NOMO-1 treated with dmso at 0.1 percent for 144 hours (cell line): ENCODE measurements at regions not wholly inside any gene's neighbourhood (a gene's known extent, or its start where the extent isn't known, plus 50 kb on each side); places are given as distances from the start of the nearest gene placed in this dataset.

ENCODE experiments used
- DNase-seq: peaks from one replicate; lab custom pipeline; 2025; ENCODE audit not compliant: unreplicated experiment; lab: John Stamatoyannopoulos, UW

DNA sequence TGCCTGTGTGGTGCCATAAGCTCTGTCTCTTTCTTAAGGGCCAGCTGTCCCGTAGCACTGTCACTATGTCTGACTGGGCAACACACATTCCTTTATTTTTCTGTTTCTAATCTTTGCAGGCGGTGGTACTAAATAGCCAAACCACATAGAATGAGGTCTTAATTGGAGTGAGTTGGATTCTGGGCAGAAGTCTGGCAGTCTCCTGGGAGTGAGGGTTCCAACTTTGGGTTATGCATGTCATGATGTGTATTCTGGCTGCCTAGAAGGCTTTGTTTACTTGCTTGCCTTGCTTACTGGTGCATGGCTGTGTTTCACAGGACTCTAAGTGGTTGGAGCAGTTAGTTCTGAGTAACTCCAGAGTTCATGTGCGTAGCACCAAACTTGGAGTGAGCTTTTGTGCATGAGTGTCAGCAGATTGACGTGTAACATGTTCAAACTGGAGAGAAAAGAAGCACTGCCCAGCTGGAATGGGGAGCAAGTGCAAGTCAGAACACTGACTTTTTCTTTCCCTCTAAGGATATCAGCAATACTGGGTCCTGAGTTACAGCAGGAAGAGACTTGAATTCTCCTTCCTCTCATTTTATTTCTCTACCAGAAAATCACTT, 185.8 kb downstream of the PCSK1 start:
- DNase-seq = no peak

DNA sequence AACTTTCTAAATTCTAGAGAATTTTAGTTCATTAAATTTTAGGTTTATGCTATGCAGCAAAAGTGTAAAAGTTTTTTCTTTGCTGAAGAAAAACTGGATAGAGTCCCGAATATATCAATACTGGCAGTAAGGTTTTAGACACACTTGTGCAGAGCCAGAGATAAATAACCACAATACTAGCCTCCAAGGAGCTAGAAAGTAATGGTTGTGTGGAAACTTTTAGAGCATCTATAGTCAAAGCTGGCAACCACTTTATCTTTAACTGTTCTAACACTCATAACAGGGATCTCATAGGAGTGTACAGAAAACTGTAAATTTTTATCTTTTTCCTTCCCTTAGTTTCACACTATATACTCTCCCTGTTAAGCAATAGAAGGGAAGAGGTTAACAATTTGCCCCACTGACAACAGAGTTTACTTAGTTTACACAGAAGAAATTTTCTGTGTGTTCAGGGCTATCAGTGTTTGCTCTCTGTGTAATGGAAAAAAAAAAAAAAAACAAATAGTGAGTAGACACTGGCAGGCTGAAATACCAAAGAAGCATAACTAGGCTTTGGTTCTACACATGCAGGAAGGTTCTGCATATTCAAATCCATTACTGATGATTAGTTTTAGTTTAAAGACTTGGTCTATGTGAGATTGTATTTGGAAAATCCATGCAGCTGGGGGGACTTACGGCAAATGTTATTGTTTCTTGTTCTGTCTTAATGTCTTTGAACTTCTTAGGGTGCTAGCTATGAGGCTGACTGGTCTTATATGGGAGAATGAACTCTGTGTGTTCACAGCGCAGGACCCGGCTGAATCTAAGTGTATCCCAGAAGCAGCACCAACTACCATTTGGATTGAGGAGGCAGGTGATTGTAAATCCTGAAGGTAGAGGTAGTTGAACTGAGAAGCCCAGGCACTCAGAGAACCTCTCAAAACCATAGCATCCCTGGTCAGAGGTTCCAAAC, 187.6 kb downstream of the PCSK1 start:
- no peak for DNase-seq

DNA sequence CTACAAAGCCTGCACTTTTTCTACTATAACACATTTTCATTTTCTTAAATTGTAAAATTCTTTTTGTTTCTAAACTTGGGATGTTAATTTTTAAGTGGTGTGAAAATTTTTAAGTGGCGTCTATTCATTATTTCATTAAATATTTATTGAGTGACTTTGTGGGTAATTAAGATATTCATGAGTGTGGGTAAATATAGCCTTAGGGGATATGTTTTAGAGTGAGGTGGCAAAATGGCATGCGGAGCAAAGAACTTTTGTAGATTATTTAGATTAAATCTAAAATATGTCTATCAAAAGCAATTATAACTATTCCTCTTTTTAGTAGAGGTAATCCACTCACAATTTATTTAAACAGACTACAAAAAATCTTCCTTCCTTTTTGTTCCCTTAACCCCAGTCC, 188.4 kb downstream of the PCSK1 start:
- DNase-seq = no peak

DNA sequence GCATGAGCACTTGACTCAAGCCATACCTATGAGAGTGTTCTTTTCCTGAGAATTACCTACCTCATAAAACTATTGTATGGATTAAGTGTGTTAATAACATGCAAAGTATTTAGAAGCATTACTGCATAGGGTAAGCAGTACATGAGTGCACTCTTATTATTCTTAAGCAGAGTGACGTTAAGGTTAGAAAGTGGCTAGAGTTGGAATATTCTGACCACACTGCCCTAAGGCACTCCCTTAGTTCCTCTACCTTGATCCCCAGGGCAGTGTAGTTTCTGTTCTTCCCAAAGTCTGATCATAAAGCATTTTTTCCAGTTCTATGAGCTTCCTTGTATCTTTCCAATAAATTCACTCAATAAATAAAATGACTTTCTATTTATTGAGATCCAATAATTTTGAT, 189.2 kb downstream of the PCSK1 start:
- DNase-seq = no peak

DNA sequence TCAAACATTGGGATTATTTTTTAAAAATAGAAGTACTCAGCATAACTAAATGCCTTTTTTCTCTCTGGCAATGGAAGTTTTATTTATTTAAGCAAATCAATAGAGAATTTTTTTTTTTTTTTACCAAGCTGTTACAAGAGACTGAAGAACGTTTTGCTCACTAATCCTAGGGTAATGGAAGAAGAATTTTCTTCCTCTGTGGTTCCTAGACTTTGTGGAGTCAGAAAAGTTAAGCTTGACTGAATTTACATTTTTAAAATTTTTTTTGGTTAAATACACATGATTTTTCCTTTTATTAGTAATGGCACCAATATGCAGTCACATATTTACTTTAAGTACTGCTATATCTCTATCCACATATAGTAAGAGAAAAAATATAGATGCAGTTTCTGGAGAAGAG, 189.8 kb downstream of the PCSK1 start:
- DNase-seq = no peak

DNA sequence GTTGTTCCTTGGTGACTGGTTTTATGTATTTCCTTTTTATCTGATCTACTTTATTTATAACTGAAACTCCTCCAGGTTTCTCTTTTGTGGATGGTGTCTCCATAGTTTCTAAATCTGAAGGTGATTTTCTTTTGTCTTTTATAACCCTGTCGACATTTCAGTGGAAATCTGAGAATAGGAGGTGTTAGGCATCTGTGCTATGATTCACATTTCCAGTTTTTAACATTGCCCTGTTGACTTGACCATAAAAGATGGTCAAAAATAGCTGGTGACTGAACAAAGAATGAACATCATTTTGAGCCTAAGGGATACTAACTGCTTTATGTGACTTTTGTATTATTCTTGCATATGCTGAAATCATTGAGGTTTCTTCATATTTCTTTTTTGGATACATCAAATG, 190.5 kb downstream of the PCSK1 start:
- DNase-seq = no peak

DNA sequence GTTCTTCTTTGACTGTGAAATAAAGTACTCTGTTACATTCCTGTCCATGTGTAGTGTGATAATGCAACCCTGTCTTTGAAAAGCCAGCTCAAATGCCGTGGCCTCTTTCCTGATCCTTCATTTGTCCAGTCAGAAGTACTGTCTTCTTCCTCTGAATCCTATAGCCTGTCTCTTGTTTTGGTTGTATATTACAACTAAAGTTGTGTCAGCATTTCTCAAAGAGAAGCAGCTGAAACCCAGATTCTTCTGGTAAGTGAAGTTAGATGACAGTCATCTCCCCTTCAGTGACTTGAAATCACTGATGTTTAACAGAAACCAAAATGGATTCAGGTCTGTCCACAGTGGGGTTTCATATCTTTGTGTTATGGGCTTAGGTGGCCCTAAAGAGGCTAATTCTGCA, 196.2 kb downstream of the PCSK1 start:
- DNase-seq = no peak

DNA sequence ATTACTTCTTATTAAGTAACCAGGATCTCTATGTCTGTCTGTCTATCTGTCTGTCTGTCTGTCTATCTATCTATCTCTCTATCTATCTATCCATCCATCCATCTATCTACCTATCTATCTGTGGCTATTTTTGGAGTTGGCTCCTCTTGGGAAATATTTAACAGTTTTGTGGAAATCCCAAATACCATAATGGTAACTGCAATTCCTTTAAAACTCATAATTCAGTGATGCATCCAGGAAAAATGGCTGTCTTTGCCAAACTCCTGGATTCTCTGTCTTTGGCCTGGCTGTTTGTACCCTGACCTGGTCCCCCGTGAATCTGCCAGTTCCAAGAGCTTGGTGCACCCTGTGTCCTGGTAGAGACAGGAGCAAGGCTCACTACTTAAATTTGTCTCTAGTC, 197.0 kb downstream of the PCSK1 start:
- DNase-seq = no peak

DNA sequence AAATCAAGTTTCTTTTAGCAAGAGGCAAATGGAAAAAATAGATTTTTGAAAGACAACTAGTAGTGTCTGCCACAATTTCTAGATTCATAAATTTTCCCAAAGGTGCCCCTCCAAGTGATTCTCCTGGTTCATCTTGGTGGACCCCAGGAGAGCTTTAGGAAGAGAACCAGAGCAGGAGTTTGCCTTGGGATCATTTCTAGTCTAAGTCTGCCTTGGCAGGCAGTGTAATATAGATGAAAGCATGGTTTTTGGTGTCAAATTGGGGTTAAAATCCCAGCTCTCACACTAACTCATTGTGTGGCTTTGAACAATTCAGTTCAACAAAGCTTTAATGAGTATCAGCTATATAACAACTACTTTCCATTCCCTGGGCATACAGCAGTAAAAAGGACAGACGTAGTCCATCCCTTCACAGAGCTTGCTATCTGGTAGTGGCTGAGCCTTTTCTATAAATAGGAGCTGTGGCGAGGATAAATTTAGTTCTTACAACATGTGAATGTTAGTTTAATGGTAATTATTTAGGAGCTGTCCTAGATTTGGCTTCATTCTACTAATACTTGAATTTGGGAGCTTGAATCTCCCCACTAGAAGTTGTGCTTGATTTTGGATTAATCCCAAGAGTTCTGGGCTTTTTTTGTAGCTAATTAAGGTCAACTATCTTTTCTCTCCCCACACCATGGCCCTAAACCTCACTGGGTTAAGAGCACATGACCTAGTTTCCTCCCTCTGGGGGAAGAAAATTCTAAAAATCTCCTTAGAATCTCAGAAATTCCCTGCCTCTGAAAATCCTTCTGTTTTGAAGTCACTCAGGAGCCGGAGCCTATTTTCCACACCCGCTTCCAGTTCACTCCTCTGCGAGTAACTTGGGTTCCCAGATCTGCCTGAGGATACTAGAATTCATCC, 197.8 kb downstream of the PCSK1 start:
- DNase-seq = no peak

DNA sequence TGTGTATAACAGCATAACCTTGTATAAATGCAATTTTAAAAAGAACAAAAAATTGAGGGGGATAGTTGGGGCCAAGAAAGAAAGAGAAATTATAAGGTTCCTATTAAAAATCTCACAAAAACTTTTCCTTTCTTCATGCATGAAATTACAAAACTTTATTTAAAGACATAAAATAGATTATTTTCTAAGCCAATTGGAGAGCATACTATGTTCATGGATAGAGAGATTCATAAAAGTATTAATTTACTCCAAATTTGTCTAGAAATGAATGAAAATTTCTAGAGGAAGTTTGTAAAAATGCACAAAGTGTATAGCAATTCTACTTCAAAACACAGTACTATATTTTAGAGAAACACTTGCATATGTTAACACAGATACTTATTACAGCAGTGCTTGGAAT, 200.4 kb downstream of the PCSK1 start:
- no peak for DNase-seq

DNA sequence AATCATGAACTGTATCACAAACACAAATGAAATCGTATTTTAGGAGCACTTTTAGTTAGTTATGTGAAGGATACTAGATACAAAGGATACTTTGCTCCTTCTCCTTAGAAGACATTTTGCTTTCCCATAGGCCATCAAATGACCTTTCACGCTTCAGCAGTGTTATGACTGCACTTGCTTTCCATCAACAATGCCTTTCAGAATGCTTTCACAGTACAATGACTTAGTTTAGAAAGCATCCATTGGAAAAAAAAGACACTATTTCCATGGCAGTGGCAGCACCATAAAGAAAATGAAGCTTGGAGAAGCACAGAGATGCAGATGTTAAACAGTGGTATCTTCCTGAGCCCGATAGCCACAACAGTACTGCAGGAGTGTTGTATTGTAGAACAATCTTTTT, 203.9 kb downstream of the PCSK1 start:
- no peak for DNase-seq

DNA sequence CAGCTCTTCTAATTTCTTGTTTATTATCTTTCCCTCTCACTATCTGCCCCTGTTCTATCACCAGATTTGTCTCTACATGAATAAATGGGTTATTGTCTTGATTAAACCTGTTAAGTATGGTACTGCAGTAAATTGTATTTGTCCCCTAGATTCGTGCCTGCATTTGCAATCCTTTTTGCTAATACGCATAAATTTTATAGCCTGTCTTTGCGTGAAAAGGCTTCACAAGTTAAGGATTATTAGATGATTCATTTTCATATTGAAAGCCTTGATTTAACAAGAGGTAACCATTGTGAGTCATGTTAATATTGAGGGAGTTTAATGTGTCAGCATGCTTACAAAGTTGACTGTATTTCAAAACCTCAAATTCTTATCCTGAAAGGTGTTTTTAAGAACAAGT, 204.6 kb downstream of the PCSK1 start:
- DNase-seq = no peak

DNA sequence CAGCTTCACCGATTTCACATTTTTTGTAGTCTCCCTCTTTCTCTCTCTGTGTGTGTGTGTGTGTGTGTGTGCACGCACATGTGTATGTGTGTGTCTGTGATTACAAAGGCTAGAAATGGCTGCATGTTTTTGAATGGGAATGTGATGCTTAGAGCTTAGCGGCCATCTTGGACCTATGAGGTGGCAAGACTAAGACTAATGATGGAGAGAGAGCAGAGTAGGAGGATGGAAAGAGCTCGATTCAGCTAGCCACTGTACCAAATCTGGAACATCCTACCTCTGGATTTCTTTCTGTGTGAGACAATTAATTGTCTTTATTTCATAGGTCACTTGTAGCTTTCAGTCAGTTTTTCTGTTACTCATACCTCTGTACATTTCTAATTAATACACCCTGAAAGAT, 205.1 kb downstream of the PCSK1 start:
- no peak for DNase-seq

DNA sequence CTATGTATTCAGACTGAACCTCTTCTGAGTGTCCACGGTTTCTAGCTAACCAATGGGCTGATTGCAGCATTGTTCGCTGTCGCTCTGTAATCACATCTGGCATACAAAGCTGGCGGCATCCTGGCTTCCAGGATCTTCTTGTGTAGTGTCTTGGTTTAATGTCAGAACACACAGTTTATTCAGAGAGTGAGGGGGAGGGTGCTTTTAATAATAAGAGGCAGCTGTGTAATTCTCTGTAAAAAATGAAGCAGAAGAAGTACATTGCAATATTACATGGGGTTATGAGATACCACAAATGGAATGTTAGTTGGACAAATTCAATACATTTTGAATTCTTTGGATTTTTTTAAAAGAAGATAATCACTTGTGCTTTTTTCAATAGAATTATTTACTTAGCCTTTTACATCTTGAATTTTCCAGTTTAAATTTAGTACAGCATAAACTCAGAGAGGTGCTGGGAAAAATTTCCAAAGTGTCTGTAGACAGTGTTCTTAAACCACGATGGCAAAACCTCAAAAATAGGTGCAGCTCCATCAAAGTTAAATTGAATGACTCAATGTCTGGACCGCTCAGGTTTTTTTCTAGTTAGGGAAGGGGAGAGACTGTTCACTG, 206.0 kb downstream of the PCSK1 start:
- DNase-seq = no peak

DNA sequence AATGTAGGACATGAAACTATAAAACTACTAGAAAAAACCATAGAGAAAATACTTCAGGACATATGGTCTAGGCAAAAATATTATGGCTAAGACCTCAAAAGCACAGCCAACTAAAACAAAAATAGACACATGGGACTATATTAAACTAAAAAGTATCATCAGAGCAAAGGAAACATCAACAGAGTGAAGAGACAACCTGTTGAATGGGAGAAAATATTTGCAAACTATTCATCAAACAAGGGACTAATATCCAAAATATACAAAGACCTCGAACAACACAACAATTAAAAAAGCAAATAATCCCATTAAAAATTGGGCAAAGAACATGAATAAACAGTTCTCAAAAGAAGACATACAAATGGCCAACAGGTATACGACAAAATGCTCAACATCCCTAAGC, 210.9 kb downstream of the PCSK1 start:
- no peak for DNase-seq

DNA sequence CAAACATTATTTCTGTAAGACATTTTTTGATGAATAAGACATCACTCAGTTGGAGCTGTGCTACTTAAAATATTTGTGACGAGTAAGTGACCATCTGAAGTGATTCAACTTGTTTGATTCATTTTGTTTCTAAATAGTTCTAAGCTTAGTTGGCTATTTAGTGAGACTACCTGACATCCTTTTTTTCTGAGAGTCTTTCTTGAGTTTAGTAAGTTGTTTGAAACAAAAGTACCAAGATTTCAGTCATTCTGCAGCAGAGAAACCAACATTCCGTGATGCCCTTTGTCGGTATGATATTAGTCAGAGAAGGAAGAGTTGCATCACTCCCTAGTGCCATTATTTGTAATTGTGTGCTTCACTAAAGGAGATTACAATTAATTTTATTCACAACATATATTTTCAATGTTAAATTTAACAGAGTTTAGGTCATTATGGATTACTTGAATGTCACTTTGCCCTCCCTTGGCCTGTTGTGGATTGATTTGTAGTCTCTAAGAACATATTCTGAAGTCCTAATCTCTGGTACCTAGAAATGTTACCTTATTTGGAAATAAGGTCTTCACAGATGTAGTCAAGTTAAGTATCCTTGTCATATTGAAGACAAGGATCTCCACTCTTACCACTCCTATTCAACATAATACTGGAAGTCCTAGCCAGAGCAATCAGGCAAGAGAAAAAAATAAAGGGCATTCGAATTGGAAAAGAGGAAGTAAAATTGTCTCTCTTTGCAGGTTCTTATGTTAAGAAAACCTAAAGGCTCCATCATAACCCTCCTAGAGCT, 212.2 kb downstream of the PCSK1 start:
- no peak for DNase-seq

DNA sequence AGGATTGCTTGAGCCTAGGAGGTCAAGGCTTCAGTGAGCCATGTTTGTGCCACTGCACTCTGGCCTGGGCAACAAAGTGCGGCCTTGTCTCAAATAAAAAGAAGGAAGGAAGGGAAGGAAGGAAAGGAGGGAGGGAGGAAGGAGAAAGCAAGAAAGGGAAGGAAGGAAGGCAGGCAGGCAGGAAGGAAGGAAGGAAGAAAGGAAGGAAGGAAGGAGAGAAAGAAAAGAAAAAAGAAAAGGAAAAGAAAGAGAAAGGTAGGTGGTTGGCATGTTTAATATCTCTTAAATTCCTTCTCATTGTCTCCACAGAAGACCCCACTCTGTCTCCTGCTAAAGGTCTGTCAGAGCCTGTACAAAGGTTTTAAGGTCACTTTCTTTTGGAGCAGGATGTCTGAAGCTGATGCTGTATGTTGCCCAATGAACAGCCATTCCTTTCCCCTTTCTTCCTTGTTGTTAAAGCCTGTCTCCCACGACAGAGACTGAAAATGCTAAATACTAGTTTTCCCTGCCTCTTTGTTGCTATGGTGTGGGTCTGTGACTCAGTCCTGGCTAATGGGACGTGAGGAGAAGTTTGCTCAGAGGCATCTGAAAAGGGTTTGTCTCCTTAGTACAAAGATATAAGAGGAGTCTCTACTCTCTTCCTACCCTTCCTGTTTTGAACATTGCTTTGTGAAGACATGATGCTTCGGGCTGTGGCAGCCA, 213.3 kb downstream of the PCSK1 start:
- DNase-seq = no peak

DNA sequence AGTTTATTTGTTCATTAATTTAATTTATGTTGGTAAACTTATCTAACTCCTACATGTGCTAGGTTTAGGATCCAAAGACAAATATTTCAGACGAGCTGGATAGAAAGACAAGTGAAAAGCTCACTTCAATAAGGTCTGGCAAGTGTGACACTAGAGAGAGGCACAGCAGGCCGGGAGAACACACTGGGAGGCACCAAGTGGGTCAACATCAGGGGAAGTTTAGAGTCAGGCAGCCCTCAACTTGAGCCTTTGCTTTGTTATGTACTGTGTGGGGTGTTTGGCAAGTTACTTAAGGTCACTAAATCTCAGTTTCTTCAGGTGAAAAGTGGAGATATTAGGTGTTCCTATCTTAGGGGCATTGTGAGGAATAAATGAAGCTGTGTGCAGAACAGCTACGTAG, 214.4 kb downstream of the PCSK1 start:
- DNase-seq = no peak

DNA sequence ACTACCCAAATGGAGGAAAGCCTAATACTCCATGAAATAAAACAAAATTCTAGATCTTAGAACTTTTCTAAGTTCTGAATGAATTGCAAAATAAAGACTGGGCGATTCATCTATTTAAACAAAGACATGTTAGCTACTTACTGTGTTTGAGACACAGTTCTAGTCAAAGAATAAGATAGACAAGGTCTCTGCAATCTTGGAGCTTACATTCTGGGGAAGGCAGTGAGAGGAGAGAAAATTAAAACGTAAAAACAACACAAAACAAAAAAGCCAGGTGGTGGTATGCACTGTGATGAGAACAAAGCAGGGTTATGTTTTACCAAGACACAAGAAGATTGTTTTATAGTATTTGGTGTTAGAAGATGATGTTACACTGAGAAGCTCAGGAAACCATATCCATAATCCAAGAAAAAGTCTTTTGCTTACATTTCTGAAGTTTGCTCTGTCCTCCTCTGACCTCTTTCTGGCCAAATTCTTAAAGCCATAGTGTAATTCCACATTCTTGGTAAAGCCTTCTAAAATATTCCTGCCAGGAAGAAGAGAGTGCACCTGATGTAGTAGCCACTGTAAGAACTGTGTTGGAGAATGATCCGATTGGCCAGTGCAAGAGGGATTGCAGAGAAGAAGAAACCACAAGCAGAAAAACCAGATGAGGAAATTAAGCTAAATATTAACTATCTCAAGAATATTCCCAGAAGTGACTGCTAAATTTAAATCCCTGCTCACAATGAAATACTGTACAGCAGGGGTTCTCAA, 218.4 kb downstream of the PCSK1 start:
- no peak for DNase-seq
